Kidney (tissue), 13 donors: ENCODE measurements at regions not wholly inside any gene's neighbourhood (a gene's known extent, or its start where the extent isn't known, plus 50 kb on each side); places are given as distances from the start of the nearest gene placed in this dataset.
A peak's percentile ranks its signal among the peaks of the same experiment; 100 is the strongest.

Experiments
- DNase-seq, 5 donors: peaks; one replicate each; pipeline ENCODE4 v3.0.0-alpha.2; 2013 to 2020
- FAIRE-seq: peaks from 2 replicates; lab custom pipeline; 2012; peaks lifted over from hg19 to GRCh38; lab: Jason Lieb, UNC
- H3K27ac ChIP-seq, 2 donors: one replicate each; pipeline ENCODE4 v1.7.0; 2013; ENCODE audit warnings: low read depth in 2 of 2, low read length in 2 of 2, inconsistent platforms in 1 of 2
- H3K27me3 ChIP-seq: one replicate; pipeline ENCODE4 v1.7.1; 2013; ENCODE audit warnings: low read length, inconsistent platforms; ENCODE audit not compliant: control insufficient read depth, insufficient read depth
- H3K36me3 ChIP-seq, 3 donors: one replicate each; pipeline versions ENCODE4 v1.7.0 to v1.7.1; 2013; ENCODE audit warnings: low read length in 3 of 3, control low read depth in 1 of 3, inconsistent platforms in 1 of 3; ENCODE audit not compliant: insufficient read depth in 3 of 3, control insufficient read depth in 2 of 3
- H3K4me1 ChIP-seq, 3 donors: one replicate each; pipeline versions ENCODE4 v1.7.0 to v1.7.1; 2013; ENCODE audit warnings: low read length in 3 of 3, inconsistent platforms in 1 of 3, low read depth in 1 of 3; ENCODE audit not compliant: control insufficient read depth in 2 of 3, insufficient read depth in 2 of 3
- H3K4me3 ChIP-seq, 3 donors: one replicate each; pipeline versions ENCODE4 v1.7.0 to v1.8.1; 2013; ENCODE audit warnings: low read length in 3 of 3, control low read depth in 1 of 3, inconsistent platforms in 1 of 3
- H3K9ac ChIP-seq, 3 donors: one replicate each; pipeline versions ENCODE4 v1.7.0 to v1.7.1; 2013; ENCODE audit warnings: low read length in 3 of 3, control low read depth in 1 of 3, inconsistent platforms in 1 of 3
- H3K9me3 ChIP-seq, 3 donors: one replicate each; pipeline versions ENCODE4 v1.7.0 to v1.7.1; 2013; ENCODE audit warnings: low read length in 3 of 3, control low read depth in 1 of 3, inconsistent platforms in 1 of 3; ENCODE audit not compliant: control insufficient read depth in 2 of 3, insufficient read depth in 1 of 3
- CTCF ChIP-seq: IDR thresholded peaks from 3 replicates; pipeline ENCODE4 v1.5.1; 2012; ENCODE audit warnings: mild to moderate bottlenecking, moderate library complexity, borderline replicate concordance; ENCODE audit not compliant: insufficient read depth; ENCODE audit errors: extremely low read depth
- intact Hi-C: fragments of 100-400 bp; cut with DNase I; formaldehyde crosslinking; loops from one replicate; pipeline ENCODE4 v1.11.1; 2022
- donor health status: control.
- donor health status: control.
- donor health status: control.
- donor health status: control.
- donor health status: control.
- donor health status: DM: yes; HTN: yes; CAD: no.
- donor health status: Normal renal cell carcinoma (clear cell type).

GRCh38 chr11:70612459-70613141 is 214.3 kb downstream of the CTTN start:
- Histone ChIP-seq H3K27ac (no peak overlapping the region), H3K36me3 (no peaks in the 10 kb centered on the region), H3K4me3 (no peak overlapping the region), H3K27me3 (no peaks in the 10 kb centered on the region), H3K9ac (no peak overlapping the region), H3K4me1 (peaks cover 0 to 5% (median 0%) of the 10 kb centered on the region in 3 donors), H3K9me3 (no peaks in the 10 kb centered on the region)
- no peak for FAIRE-seq
- intact Hi-C loops: no loop called here
- TF ChIP-seq CTCF: no peak
- DNase-seq: peak in 1 of 5 donors; percentile 18

GRCh38 chr11:70614034-70614681 is 215.8 kb downstream of the CTTN start:
- DNase-seq (peak in 1 of 5 donors; percentile 10), FAIRE-seq (no peak)
- Histone ChIP-seq H3K9me3 (no peaks in the 10 kb centered on the region), H3K36me3 (no peaks in the 10 kb centered on the region), H3K27ac (no peak overlapping the region), H3K4me1 (peaks cover 0 to 2% (median 0%) of the 10 kb centered on the region in 3 donors), H3K4me3 (no peak overlapping the region), H3K9ac (no peak overlapping the region), H3K27me3 (no peaks in the 10 kb centered on the region)
- intact Hi-C loops: no loop called here
- no peak for TF ChIP-seq CTCF

- H3K9me3 ChIP-seq: no peaks in the 10 kb centered on the region
- no peak for TF ChIP-seq CTCF
- intact Hi-C loops: no loop called here
- H3K4me1 ChIP-seq: no peaks in the 10 kb centered on the region
- H3K4me3 ChIP-seq: no peak overlapping the region
- H3K36me3 ChIP-seq: no peaks in the 10 kb centered on the region
- FAIRE-seq (no peak), DNase-seq (no peak)
- H3K27ac ChIP-seq: no peak overlapping the region
- H3K9ac ChIP-seq: no peak overlapping the region
- H3K27me3 ChIP-seq: no peaks in the 10 kb centered on the region
Observed at GRCh38 chr11:70615036-70615875, 216.9 kb downstream of the CTTN start.
